Stimulated activated CD8-positive, alpha-beta memory T cell treated with anti-CD3 and anti-CD28 coated beads, Interleukin-15, amount 100 ng/mL, for 48 hours (primary cell): ENCODE measurements at regions not wholly inside any gene's neighbourhood (a gene's known extent, or its start where the extent isn't known, plus 50 kb on each side); places are given as distances from the start of the nearest gene placed in this dataset.

ENCODE experiments used
- DNase-seq, 2 donors: peaks; one replicate each; pipeline ENCODE4 v3.0.0-alpha.2; 2020; ENCODE audit warnings: low read depth in 2 of 2

GRCh38 chr13:74043237-74043636 is 91.0 kb downstream of the KLF12 start:
- DNase-seq: no peak

GRCh38 chr13:74040200-74040599 is 94.0 kb downstream of the KLF12 start:
- DNase-seq: no peak

DNA sequence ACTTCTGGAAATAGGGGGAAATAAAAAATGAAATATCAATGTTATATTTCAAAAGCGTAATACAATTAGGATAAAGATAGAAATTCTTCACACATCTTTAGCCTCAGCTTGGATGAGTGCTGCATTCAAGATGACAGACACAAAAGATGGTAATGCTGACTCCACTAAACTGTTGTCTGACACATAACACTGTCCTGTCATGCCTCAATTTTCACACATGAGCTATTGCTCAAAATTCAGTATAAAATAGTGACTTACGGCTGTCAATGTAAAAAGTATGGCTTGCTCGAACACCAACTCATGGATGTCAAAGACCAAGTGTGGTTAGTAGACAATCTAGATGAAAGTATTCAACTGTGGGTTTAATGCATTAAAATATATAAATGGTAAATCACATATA is 94.5 kb downstream of the KLF12 start:
- no peak for DNase-seq

GRCh38 chr13:74039154-74039553 is 95.0 kb downstream of the KLF12 start:
- no peak for DNase-seq

GRCh38 chr13:74037762-74038161 is 96.4 kb downstream of the KLF12 start:
- DNase-seq: no peak

DNA sequence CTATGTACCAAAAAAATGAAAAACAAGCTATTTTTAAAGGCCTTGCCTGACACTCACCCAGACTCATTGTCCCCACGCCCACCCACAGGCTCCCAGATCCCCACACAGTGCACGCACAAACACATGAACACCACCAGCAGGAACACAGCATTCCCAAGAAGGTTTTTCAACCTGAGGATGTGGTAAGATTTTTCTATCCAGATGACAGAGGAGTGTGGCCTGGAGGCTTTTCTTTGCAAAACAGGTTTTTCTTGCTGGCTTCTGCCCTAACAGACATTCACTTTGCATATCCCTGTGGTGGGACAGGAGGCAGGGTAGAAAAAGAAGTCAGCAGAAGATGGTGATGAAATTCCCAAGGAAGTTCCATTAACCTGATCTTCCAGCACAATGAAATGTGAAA is 97.8 kb downstream of the KLF12 start:
- DNase-seq: no peak

DNA sequence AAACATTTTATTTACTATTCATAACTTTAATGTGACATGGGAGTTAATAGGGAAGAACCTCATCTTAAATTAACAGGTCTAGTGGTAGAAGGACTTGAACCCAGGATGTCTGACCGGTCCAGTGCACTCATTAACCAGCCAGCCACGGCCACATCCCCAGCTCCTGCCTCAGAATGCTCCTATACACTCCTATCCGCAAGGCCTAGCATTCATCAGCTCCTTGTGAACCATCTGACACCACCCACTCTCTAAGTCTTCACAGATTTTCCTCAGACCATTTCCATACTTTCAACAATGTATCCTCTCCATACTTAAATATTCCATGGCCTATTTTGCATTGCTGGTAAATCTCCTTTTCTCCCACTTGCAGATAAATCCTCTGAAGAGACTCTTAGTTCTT is 98.3 kb downstream of the KLF12 start:
- DNase-seq: no peak

- no peak for DNase-seq
These were observed 101.9 kb downstream of the KLF12 start for GRCh38 chr13:74032325-74032724.

GRCh38 chr13:74027161-74027779 is 106.9 kb downstream of the KLF12 start:
- no peak for DNase-seq

DNA sequence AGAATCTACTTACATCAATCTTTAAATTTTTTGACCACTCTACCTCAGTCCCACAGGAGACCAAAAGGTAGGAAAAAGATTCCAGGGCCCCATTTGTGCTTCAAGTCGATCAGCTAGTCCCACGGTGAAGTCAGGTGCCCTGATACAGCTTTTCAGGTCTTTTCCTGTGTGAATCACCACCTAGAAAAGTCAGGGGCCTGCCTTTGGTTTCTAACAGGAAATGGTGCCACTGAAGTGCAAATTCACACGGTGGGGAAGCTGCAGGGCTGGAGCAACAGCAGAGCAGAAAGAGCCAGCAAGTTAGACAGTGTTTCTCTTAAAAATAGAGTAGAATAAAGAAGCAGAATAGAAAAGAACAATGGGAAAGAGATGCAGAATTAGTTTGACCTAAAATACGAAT is 107.5 kb downstream of the KLF12 start:
- peak; percentile 46 to 60 for DNase-seq

GRCh38 chr13:74025369-74025768 is 108.8 kb downstream of the KLF12 start:
- no peak for DNase-seq

- no peak for DNase-seq
These were observed 109.3 kb downstream of the KLF12 start for GRCh38 chr13:74024856-74025255.

- DNase-seq: no peak
These were observed 109.9 kb downstream of the KLF12 start for GRCh38 chr13:74024314-74024713.

GRCh38 chr13:74023484-74023883 is 110.7 kb downstream of the KLF12 start:
- DNase-seq: no peak

GRCh38 chr13:74021505-74021904 is 112.7 kb downstream of the KLF12 start:
- DNase-seq: no peak

DNA sequence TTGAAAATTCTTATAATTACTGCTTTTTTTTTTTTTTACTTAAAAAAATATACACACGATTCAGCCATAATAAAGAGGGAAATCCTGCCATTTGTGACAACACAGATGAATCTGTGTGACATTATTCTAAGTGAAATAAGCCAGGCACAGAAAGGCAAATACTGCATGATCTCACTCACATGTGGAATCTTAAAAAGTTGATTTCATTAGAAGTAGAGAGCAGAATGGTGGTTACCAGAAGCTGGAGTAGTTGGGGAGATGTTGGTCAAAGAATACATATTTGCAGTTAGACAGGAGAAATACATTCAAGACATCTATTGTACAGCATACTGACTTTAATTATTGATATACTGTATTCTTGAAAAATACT is 116.2 kb downstream of the KLF12 start:
- DNase-seq: no peak

DNA sequence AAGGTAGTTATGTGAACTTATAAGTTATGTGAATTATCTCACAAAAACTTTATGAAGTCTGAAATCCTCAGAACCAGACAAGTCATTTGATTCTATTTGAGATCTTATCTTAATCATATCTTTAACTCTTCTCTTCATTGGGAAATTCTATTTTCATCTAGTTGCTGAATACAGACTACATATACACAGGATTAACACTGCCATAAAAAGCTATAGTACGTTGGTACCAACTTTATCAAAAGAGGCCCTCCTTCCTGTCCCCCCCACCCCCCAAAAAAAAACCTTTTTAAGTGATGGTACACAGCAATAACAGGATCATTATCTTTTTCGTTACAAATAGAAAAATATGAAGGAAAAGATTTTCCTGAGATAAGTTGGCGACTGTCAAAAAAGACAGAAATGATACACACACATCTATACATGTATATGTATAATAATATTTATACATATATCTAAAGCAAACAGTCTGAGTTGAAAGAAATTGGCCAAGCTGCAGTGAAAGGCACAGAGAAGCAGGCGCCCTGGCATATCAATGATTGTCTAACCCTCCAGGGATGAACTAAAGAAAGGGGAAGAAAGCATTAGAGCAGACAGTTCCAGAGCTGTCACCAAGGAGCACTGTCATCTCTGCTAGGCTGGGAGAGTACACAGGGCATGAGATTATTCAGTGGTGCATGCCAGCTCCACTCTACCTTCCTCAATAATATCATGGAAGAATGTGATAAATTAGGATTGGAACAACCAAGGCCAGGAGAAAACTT is 116.7 kb downstream of the KLF12 start:
- DNase-seq: no peak

GRCh38 chr13:74015137-74015536 is 119.1 kb downstream of the KLF12 start:
- DNase-seq: no peak

DNA sequence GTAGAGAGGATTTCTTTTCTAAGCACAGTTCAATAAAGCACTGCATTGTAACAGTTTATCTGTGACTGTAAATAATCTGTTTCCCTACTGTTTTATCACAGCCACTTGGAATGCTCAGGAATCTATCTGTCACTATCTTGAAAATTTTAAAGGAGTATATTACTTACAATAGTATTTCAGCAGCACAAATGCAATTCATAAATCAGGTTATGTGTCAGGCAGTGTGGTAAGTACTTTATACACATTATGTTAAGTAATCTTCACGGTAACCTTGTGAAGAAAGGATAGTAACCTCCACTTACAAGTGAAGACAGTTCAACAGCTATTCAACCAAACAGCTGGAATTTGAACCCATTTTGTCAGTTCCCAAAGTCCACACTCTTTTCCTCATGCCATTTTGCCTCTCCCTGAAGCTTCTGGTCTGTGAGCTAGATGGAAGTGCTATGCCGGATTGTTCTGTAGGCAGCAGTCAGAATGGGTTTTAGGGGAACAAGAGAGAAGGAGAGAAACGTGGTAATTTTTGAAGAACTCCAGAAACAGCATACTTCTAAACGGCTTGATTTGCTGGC is 125.0 kb downstream of the KLF12 start:
- no peak for DNase-seq

GRCh38 chr13:74006666-74007065 is 127.5 kb downstream of the KLF12 start:
- DNase-seq: no peak

DNA sequence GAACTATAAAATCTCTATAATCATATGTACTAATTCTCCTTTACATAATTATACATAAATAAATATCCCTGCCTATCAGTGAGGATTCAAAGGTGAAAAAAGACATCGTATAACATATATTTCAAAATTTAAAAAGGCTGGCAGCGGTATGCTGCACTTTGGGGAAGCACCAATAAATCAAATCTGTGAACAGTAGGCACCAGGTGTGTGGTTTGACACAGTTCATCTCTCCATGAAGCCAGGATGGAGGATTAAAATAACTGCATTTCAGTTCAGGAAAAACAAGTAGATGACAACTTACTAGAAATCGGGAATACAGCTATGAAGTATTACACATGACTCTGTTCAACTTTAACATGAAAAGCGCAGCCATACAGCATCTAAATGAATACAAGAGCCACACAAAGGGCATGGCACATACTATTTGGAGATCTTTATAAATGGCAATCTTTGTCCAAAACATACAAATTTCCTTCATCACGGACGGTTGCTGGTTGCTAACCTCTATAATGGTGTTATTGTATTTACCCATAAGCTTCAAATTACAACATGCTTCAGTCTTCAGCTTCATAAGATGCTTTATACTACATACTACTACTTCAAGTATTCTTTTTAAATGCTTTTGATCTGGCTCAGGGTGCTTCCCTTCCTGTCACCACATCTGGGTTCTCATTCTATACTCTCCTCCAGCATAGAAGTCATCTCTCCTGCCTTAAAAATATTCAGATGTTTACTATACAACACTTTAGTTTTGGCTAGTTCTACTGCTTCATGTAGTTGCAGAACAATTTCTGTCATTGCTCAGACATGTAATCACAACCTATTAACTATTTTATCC is 128.7 kb downstream of the KLF12 start:
- DNase-seq: no peak

- DNase-seq: no peak
These were observed 130.1 kb downstream of the KLF12 start for GRCh38 chr13:74004109-74004508.
